Endothelial cell of umbilical vein (primary cell): ENCODE measurements at regions not wholly inside any gene's neighbourhood (a gene's known extent, or its start where the extent isn't known, plus 50 kb on each side); places are given as distances from the start of the nearest gene placed in this dataset.

ENCODE experiments used
- BruUV-seq: library from RNA; stranded (reverse); fragments of 400-500 nt; replicated peaks from 2 replicates; lab custom pipeline; 2021; lab: Mats Ljungman, UMichigan
- CTCF ChIA-PET: fragments of 300-600, 350-600 bp; sonication (Branson Sonifier 250); formaldehyde crosslinking; loops from one replicate; lab custom pipeline; 2021; ENCODE audit warnings: antibody characterized with exemption, inconsistent platforms; lab: Charles Lee
- POLR2A ChIA-PET: fragments of 300-600, 350-600 bp; sonication (Branson Sonifier 250); formaldehyde crosslinking; loops from one replicate; lab custom pipeline; 2021; ENCODE audit warnings: antibody characterized with exemption, inconsistent platforms; lab: Charles Lee
- DNase-seq: peaks from one replicate; pipeline ENCODE4 v3.0.0-alpha.2; 2011; ENCODE audit warnings: low read depth, low spot score
- FAIRE-seq: peaks from 2 replicates; lab custom pipeline; 2011; peaks lifted over from hg19 to GRCh38; lab: Jason Lieb, UNC
- H2AFZ ChIP-seq: 2 replicates; pipeline ENCODE4 v1.6.0; 2012; ENCODE audit warnings: low read depth, low read length, control low read depth, inconsistent platforms
- H3K27ac ChIP-seq: 2 replicates; pipeline ENCODE4 v1.5.1; 2011; ENCODE audit warnings: low read depth, mild to moderate bottlenecking, control low read depth, low read length, moderate library complexity; ENCODE audit not compliant: insufficient read depth
- H3K27me3 ChIP-seq, 2 experiments: 2 replicates each; pipeline versions ENCODE4 v1.6.0 to v1.6.1; 2011; ENCODE audit warnings: low read length in 2 of 2, mixed read lengths in 1 of 2; ENCODE audit not compliant: control insufficient read depth in 2 of 2, insufficient read depth in 2 of 2
- H3K36me3 ChIP-seq, 2 experiments: 2 replicates in 1 of 2; 3 replicates in 1 of 2; pipeline ENCODE4 v1.5.1; 2011; ENCODE audit warnings: low read length in 2 of 2, mild to moderate bottlenecking in 1 of 2, moderate library complexity in 1 of 2; ENCODE audit not compliant: control insufficient read depth in 2 of 2, insufficient read depth in 2 of 2; ENCODE audit errors: extremely low read depth in 1 of 2
- H3K4me1 ChIP-seq: 3 replicates; pipeline ENCODE4 v1.5.1; 2011; ENCODE audit warnings: mild to moderate bottlenecking, low read length; ENCODE audit not compliant: control insufficient read depth, insufficient read depth; ENCODE audit errors: extremely low read depth
- H3K4me2 ChIP-seq: 2 replicates; pipeline ENCODE4 v1.6.1; 2011; ENCODE audit warnings: low read length, control low read depth, mixed read lengths; ENCODE audit not compliant: insufficient read depth
- H3K4me3 ChIP-seq, 3 experiments: fragments of 200-600 bp in 1 of 3; sonication (generic), shearing (Covaris generic) in 1 of 3; replicated peaks in 1 of 3; 2 replicates each; pipeline ENCODE4 v1.5.1; 2011 to 2016; ENCODE audit warnings: control low read depth in 3 of 3, low read length in 3 of 3, mild to moderate bottlenecking in 2 of 3, inconsistent platforms in 1 of 3, low read depth in 1 of 3, moderate library complexity in 1 of 3; ENCODE audit not compliant: insufficient read depth in 1 of 3
- H3K79me2 ChIP-seq: 2 replicates; pipeline ENCODE4 v1.6.0; 2012; ENCODE audit warnings: low read length, inconsistent platforms; ENCODE audit not compliant: control insufficient read depth, insufficient read depth
- H3K9ac ChIP-seq: replicated peaks from 2 replicates; pipeline ENCODE3; 2011; ENCODE audit warnings: low read length, control low read depth; ENCODE audit not compliant: insufficient read depth; ENCODE audit errors: extremely low read depth
- H3K9me1 ChIP-seq: replicated peaks from 3 replicates; pipeline ENCODE4 v1.6.0; 2011; ENCODE audit warnings: mild to moderate bottlenecking, low read length; ENCODE audit not compliant: control insufficient read depth, insufficient read depth; ENCODE audit errors: extremely low read depth
- H3K9me3 ChIP-seq: replicated peaks from 2 replicates; pipeline ENCODE4 v1.5.1; 2012; ENCODE audit warnings: low read length, inconsistent platforms; ENCODE audit not compliant: control insufficient read depth, insufficient read depth
- H4K20me1 ChIP-seq: replicated peaks from 2 replicates; pipeline ENCODE3; 2011; ENCODE audit warnings: mild to moderate bottlenecking, low read length; ENCODE audit not compliant: control insufficient read depth, insufficient read depth; ENCODE audit errors: extremely low read depth
- CTCF ChIP-seq, 2 donors: IDR thresholded peaks; 1 replicate in 1 of 2; 2 replicates in 1 of 2; pipeline ENCODE4 v1.5.1; 2011; ENCODE audit warnings: low read length in 2 of 2, mild to moderate bottlenecking in 2 of 2, moderate library complexity in 2 of 2, control low read depth in 1 of 2, inconsistent platforms in 1 of 2, low read depth in 1 of 2; ENCODE audit not compliant: insufficient read depth in 1 of 2; ENCODE audit errors: extremely low read depth in 1 of 2
- EZH2 ChIP-seq: IDR thresholded peaks from 2 replicates; pipeline ENCODE4 v1.6.1; 2012; ENCODE audit warnings: borderline replicate concordance, low read depth, mild to moderate bottlenecking, moderate library complexity, low read length, inconsistent platforms; ENCODE audit not compliant: severe bottlenecking
- FOS ChIP-seq: IDR thresholded peaks from 2 replicates; pipeline ENCODE4 v1.6.1; 2011; ENCODE audit warnings: mild to moderate bottlenecking, low read length, moderate library complexity, borderline replicate concordance; ENCODE audit not compliant: insufficient read depth
- GATA2 ChIP-seq: IDR thresholded peaks from 2 replicates; pipeline ENCODE4 v1.7.0; 2011; ENCODE audit warnings: low read depth, mild to moderate bottlenecking, moderate library complexity, mixed read lengths, low read length; ENCODE audit not compliant: insufficient read length, insufficient read depth
- JUN ChIP-seq: IDR thresholded peaks from 2 replicates; pipeline ENCODE4 v1.6.1; 2011; ENCODE audit warnings: borderline replicate concordance, low read depth; ENCODE audit not compliant: insufficient read length, insufficient read depth
- MAX ChIP-seq: IDR thresholded peaks from 2 replicates; pipeline ENCODE4 v1.6.1; 2011; ENCODE audit not compliant: insufficient read depth, insufficient read length
- MYC ChIP-seq: IDR thresholded peaks from one replicate; pipeline ENCODE4 v1.6.1; 2011; ENCODE audit warnings: mild to moderate bottlenecking, low read depth, low read length
- POLR2A ChIP-seq: IDR thresholded peaks from 2 replicates; pipeline ENCODE4 v1.6.1; 2012; ENCODE audit warnings: low read depth, mild to moderate bottlenecking, control low read depth, low read length
- POLR2AphosphoS5 ChIP-seq: IDR thresholded peaks from 2 replicates; pipeline ENCODE4 v1.6.1; 2012; ENCODE audit warnings: low read depth, mild to moderate bottlenecking, control low read depth, low read length, moderate library complexity; ENCODE audit not compliant: insufficient read depth
- dilution Hi-C: fragments of 300-500 bp; cut with MboI; formaldehyde crosslinking; loops from one replicate; pipeline ENCODE4 v1.15.0; 2019; ENCODE audit warnings: low sequenced_read_pairs; ENCODE audit not compliant: extremely low pct_ligation_motif_present
- intact Hi-C: fragments of 100-400 bp; cut with micrococcal nuclease; formaldehyde crosslinking; loops from one replicate; pipeline ENCODE4 v1.10.0; 2022

GRCh38 chr18:24835751-24836150 is 375.3 kb downstream of the HRH4 start:
- BruUV-seq, result no TSS peak
- FAIRE-seq (no peak), DNase-seq (no peak)
- intact Hi-C loops, result no loop called here
- H2AFZ ChIP-seq, result no peak overlapping the region
- peaks cover 0 to 2% of the 10 kb centered on the region in 2 experiments for H3K27me3 ChIP-seq
- H3K9me1 ChIP-seq, result no peaks in the 10 kb centered on the region
- no peaks in the 10 kb centered on the region for H3K36me3 ChIP-seq
- dilution Hi-C loops, result no loop called here
- H4K20me1 ChIP-seq, result no peaks in the 10 kb centered on the region
- POLR2A ChIA-PET, result no interaction called here
- TF ChIP-seq GATA2 (no peak), MAX (no peak), FOS (no peak), JUN (no peak), CTCF (IDR thresholded peaks at IDR 0.05; ENCODE audit: extremely low read depth in 1 of 2, insufficient read depth in 1 of 2, low read depth in 1 of 2, low read length in 2 of 2) (no peak), MYC (no peak), EZH2 (no peak), POLR2AphosphoS5 (no peak), POLR2A (no peak)
- H3K9ac ChIP-seq, result no peak overlapping the region
- no peak overlapping the region for H3K27ac ChIP-seq
- no peak overlapping the region for H3K4me3 ChIP-seq
- no peaks in the 10 kb centered on the region for H3K9me3 ChIP-seq
- H3K4me2 ChIP-seq, result no peak overlapping the region
- CTCF ChIA-PET, result interaction anchor here (0.5 to 1.4 kb wide), 2 partner anchors 10 to 515 kb away, joined by 4 read pairs; no protein-coding TSS in a partner anchor
- H3K4me1 ChIP-seq, result peaks cover 31% of the 10 kb centered on the region
- H3K79me2 ChIP-seq, result no peaks in the 10 kb centered on the region
